Endothelial cell of umbilical vein (primary cell): ENCODE measurements at regions not wholly inside any gene's neighbourhood (a gene's known extent, or its start where the extent isn't known, plus 50 kb on each side); places are given as distances from the start of the nearest gene placed in this dataset.

ENCODE experiments used
- EZH2 ChIP-seq: IDR thresholded peaks from 2 replicates; pipeline ENCODE4 v1.6.1; 2012; ENCODE audit warnings: borderline replicate concordance, low read depth, mild to moderate bottlenecking, moderate library complexity, low read length, inconsistent platforms; ENCODE audit not compliant: severe bottlenecking
- POLR2A ChIP-seq: IDR thresholded peaks from 2 replicates; pipeline ENCODE4 v1.6.1; 2012; ENCODE audit warnings: low read depth, mild to moderate bottlenecking, control low read depth, low read length
- POLR2AphosphoS5 ChIP-seq: IDR thresholded peaks from 2 replicates; pipeline ENCODE4 v1.6.1; 2012; ENCODE audit warnings: low read depth, mild to moderate bottlenecking, control low read depth, low read length, moderate library complexity; ENCODE audit not compliant: insufficient read depth
- TF ChIP-seq, protein P1 (sequence below), 2 donors: IDR thresholded peaks; 1 replicate in 1 of 2; 2 replicates in 1 of 2; pipeline ENCODE4 v1.5.1; 2011; ENCODE audit warnings: low read length in 2 of 2, mild to moderate bottlenecking in 2 of 2, moderate library complexity in 2 of 2, control low read depth in 1 of 2, inconsistent platforms in 1 of 2, low read depth in 1 of 2; ENCODE audit not compliant: insufficient read depth in 1 of 2; ENCODE audit errors: extremely low read depth in 1 of 2
- TF ChIP-seq, protein P2 (sequence below): IDR thresholded peaks from 2 replicates; pipeline ENCODE4 v1.6.1; 2011; ENCODE audit not compliant: insufficient read depth, insufficient read length

GRCh38 chr2:236794176-236794957, 224.7 kb downstream of the ACKR3 start:
- TF ChIP-seq EZH2, result no peak
- TF ChIP-seq POLR2A, result no peak
- TF ChIP-seq, protein P1, sequence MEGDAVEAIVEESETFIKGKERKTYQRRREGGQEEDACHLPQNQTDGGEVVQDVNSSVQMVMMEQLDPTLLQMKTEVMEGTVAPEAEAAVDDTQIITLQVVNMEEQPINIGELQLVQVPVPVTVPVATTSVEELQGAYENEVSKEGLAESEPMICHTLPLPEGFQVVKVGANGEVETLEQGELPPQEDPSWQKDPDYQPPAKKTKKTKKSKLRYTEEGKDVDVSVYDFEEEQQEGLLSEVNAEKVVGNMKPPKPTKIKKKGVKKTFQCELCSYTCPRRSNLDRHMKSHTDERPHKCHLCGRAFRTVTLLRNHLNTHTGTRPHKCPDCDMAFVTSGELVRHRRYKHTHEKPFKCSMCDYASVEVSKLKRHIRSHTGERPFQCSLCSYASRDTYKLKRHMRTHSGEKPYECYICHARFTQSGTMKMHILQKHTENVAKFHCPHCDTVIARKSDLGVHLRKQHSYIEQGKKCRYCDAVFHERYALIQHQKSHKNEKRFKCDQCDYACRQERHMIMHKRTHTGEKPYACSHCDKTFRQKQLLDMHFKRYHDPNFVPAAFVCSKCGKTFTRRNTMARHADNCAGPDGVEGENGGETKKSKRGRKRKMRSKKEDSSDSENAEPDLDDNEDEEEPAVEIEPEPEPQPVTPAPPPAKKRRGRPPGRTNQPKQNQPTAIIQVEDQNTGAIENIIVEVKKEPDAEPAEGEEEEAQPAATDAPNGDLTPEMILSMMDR (IDR thresholded peaks at IDR 0.05; ENCODE audit: extremely low read depth in 1 of 2, insufficient read depth in 1 of 2, low read depth in 1 of 2, low read length in 2 of 2), result no peak
- TF ChIP-seq, protein P2, sequence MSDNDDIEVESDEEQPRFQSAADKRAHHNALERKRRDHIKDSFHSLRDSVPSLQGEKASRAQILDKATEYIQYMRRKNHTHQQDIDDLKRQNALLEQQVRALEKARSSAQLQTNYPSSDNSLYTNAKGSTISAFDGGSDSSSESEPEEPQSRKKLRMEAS, result no peak
- TF ChIP-seq POLR2AphosphoS5, result no peak
